Islet of Langerhans (tissue), 1 donor: ENCODE measurements at regions not wholly inside any gene's neighbourhood (a gene's known extent, or its start where the extent isn't known, plus 50 kb on each side); places are given as distances from the start of the nearest gene placed in this dataset.
"Not testable (repeated sequence)": the region's sequence is repeated elsewhere in the genome, so short reads cannot be mapped to it uniquely, and the experiment has no call there.

ENCODE experiments used
- FAIRE-seq: peaks from one replicate; lab custom pipeline; 2011; peaks lifted over from hg19 to GRCh38; lab: Jason Lieb, UNC

DNA sequence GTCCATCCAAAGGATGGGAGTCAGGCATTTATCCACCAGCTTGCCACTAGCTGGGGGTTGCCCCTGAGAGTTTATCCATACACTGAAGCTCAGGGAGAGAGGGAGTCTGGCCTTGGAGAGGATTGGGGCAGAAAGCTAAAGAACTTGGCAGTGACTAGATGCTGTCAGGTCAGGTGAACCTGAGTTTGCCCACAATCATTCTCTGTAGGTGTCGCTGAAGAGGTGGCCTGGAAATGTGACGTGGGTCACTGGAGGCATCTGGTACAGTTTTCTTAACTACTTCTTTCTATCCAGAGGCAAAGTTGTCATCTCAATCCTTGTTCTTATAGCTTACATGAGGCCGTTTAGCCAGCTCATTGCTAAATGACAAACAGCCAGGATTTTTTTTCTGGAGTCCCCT lies 298.0 kb upstream of the CTNNB1 start:
- no peak for FAIRE-seq

DNA sequence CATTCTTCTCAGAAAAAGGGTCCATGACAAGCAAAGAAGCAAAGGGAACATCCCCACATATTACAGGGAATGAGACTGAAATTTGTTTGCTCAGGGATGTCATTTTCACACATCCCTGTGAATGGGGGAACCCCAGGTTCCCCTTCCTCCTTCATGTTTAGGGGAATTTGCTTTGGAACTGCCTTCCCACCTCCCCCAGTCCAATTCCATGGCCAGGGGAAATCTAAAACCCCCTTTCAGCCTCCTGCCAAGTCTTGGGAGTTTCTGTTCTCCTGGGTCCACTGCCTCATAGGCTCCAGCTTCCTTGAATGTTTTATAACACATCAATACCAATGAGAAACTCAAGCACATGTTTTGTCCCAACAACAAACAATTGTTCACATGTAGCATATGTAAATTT lies 297.5 kb upstream of the CTNNB1 start:
- FAIRE-seq, result no peak

DNA sequence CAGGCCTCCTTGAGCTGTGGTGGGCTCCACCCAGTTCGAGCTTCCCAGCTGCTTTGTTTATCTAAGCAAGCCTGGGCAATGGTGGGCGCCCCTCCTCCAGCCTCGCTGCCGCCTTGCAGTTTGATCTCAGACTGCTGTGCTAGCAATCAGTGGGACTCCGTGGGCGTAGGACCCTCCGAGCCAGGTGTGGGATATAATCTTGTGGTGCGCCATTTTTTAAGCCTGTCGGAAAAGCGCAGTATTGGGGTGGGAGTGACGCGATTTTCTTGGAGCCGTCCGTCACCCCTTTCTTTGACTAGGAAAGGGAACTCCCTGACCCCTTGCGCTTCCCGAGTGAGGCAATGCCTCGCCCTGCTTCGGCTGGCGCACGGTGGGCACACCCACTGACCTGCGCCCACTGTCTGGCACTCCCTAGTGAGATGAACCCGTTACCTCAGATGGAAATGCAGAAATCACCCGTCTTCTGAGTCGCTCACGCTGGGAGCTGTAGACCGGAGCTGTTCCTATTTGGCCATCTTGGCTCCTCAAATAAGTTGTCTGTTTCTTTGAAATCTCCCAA lies 291.3 kb upstream of the CTNNB1 start:
- not testable (repeated sequence) for FAIRE-seq

DNA sequence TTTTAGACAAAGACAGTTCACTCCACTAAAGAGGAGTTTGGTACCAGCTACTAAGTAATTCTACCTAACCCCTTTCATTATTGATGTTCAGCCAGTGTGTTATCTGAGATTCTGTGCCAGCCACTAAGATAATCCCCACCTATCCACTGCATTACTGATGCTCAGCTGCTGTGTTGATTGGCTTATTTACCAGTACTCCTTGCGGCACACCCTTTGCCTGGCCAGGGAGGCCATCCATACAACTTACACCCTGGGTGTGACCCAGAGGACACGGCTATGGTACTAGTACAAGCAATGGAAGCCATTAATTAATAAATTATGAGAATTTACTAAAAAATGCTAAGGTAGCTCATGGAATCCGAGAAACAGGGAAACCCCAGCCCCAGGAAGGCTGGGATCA lies 290.7 kb upstream of the CTNNB1 start:
- FAIRE-seq, result no peak

DNA sequence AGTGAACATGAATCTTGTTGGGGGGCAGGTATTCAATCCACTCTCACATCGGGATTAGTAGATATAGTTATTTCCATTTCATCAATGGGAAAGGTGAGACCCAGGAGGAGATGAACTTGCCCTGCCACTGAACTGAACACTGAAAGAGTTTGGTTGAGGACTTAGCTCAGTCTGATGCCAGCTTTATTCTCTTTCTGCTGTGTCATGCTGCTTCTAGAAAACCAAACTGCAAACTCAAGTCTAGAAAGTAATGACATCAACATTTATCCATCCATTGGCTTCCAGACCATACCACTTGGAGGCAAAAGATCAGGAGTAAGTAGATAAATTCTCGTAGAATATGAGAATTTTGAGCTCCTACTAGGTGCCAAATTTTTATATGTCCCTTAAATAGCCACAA lies 288.0 kb upstream of the CTNNB1 start:
- no peak for FAIRE-seq

DNA sequence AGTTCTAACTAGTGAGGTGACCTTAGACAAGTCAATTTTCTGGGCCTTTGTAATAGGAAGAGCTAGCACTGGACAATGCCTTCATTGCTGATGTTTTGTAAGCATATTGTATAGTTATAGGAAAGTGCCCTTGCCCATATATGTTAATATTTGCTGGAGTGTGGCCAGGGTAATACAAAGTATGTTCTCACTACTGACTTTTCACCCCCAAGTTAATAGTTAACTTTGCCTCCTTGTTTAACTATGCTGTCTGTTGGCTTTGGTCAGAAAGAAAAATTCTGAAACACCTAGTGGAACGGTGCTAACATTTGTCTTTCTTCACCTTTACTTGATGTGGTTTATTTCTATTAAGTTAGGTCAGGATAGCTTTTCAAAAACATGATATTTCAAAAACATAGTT lies 287.4 kb upstream of the CTNNB1 start:
- FAIRE-seq, result no peak

DNA sequence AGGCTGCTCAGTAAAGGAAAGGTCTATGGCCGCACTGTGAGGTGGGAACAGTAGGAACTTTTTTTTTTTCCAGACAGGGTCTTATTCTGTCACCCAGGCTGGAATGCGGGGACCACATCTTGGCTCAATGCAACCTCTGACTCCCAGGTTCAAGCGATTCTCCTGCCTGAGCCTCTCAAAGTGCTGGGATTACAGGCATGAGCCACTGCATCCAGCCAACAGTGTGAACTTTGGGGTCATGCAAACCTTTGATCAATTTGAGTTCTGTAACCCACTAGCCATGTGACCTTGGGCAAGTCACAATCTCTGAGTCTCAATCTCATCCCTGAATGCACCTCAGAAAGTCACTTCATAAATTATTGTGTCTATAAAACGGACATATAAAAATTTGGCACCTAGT lies 286.8 kb upstream of the CTNNB1 start:
- no peak for FAIRE-seq

DNA sequence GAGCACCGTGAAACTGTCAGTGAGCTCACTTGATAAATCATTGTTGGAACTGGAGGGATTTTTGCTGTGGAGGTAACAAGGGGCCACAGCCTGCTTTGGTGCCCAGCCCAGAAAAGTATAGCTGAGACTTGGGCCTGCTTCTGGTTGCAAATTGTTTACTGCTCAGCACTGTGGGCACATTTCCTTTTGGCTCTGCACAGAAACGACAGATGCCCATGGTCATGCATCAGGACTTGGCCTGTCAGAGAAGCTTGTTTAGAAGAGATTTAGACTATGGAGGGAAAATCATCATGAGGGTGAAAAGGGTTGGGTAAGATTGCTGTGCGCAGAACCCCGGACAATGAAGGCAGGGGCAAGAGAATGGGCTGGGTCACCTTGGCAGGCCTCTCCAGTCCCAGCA lies 286.1 kb upstream of the CTNNB1 start:
- FAIRE-seq, result no peak

DNA sequence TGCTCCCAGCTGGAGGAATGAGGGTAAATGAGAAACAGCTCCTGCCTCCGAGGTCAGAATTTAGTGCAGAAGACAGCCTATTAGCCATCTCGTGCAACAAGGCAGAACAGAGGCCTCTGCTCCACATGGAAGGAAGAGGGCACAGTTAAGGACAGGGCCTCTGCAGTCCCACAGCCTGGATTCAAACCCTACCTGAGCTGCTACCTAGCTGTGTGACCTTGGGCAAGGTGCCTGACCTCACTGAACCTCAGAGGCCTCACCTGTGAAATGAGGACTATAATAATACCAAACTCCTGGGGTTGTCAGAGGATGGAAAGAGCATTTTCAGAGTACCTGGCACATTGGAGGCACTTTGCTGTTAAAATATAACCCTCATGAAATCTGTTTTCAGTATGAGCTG lies 285.7 kb upstream of the CTNNB1 start:
- no peak for FAIRE-seq

DNA sequence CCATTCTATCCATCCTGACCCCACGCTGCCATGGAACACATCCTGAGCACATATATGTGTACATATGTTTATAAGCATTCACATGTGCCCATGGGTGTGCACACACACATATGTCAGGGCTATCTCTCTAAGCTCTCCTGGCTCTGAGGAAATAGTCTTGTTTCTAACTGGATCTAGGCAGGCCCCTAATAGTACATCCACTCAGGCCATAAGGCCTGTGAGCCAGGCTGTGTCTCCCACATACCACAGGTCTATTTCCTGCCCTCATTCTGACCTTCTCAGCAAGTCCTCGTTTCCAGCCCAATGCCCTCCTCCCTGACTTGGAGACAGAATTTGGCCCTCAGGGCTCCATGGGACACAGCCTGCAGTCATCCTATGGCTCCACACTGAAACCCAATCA lies 284.8 kb upstream of the CTNNB1 start:
- no peak for FAIRE-seq

DNA sequence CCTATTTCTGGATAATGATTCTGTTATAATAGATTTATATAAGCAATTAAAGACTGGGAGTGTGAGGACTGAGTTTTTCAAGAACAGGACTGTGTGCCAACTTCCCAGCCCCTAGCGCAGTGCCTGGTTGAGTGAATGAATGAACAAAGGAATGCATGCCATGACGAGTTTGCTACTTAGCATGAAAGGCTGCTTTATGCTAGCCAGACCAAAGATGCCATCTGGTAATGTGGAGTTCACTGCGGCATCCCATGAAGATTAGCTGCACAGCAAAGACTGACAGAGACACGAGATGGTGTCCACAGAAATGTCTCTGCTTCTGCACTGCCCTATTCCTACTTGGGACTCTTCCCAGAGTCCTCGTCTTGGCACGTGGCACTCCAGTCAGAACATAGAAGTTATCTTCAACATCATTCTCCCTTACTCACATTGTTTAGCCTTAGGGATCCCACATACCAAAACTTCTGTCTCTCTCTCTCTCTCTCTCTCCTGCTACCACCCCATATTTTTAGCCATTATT lies 283.9 kb upstream of the CTNNB1 start:
- FAIRE-seq, result no peak

DNA sequence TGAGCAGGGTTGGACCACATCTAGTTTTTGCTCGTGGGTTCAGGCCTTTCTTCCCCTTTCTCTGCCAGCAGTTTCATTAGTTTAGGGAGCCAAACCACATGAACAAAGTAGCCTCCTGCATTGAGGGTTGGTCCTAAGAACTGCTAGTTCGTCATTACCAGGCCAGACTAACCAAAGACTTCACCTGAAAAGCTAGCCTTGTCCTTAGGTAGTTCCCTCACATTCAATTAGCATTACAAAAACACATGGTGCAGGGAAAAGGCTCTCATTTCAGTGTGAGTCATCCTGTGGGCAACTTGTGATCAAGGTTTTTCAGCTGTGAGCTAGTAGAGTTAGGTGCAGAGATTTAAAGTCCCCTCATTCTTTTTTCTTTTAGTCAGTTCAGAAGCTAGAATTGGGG lies 279.3 kb upstream of the CTNNB1 start:
- no peak for FAIRE-seq

DNA sequence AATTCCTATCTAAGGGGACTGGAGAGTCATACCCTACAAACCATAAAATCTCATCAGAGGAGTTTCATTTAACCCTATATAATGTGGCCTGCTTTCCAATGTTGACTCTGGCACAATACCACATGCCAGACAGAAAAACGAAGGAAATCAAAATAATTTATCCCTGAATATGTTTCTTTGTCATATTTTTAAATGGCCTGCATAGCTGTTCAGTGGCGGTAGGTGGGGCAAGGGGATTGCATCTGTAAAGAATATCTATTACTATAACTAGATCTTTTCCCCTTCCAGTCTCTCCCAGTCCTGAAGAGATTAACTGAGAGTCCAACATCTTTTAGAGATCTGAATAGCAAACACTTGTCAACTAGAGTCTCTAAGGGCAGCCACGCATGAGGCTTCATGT lies 278.1 kb upstream of the CTNNB1 start:
- no peak for FAIRE-seq

DNA sequence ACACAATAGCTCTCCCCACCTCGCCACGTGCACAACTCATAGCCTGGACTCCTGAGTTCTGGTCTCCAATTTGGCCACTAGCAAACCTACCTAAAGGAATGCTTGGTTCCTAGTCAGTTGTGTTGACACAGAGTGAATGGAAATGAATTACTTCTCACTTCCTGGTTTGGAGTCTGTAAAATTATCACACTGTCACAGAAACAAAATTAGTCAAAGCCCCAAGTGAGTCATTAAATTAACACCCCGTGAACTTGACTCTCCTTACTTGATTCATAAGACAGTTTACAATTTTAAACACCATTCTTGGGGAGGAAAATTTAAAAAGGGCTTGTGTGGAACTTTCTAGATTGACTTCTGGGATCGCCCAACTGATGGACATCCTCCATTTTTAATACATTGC lies 276.2 kb upstream of the CTNNB1 start:
- FAIRE-seq, result no peak

DNA sequence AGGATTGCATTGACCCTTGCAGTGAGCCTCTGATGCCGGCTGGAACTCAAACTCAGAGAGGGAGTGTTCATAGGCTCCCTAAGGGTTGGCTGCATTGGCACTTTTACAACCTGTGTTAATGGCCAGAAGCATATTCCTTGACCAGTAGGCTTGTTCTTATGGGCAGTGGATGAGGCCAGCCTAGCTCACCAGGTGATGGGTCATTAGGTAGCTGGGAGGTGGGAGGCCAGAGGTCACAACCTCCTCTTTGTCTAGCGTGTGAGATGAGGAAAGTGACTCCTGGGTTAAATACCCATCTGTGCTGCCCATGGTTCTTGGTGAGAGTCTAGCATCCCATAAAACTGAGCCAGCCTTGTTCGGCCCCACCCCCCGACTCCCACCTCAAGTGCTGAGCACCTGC lies 275.7 kb upstream of the CTNNB1 start:
- FAIRE-seq, result no peak

DNA sequence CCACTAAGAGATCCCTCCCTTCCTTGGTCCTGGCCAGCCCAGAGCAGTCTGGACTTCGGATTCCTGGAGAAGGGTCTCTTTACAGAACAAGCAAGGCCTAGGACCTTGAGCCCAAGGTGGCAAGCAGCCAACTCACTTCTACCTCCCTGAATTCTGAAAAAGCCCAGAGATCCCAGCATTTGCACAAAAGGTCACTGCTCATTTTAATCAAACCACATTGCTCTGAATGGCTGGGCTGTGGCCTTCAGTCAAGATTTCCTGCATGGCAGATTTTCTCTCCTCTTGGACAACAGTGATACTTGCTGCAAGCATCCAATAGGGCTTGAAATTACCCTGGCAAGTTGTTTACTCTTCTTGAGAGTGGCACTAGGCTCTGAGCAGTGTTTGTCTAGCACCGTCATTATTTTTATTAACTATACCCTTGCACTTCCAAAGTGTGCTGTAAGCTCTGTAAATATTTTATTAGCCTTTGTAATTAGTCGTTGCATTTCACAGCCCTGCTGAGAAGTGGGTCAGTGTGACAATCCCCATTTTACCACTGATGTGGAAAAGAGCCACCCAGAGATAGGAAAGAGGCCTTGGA lies 274.7 kb upstream of the CTNNB1 start:
- FAIRE-seq, result peak; percentile 61

DNA sequence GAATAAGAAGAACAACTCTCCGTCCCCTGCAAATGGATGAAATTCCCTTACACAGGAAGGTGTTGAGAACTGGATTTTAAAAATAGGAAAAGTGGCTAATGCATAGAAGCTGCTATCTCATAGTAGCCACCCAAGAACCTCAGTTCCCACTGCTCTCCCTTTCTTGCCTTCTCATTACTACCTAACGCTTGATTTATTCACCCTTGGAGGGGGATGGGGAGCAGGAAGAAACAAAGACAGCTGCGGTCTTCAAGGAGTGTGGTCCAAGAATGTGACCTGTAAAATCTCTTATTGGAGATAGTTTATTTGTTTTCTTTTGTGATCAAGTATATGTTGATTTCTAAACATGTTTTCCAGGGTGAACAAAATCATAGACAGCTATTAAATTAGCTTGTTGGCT lies 274.1 kb upstream of the CTNNB1 start:
- no peak for FAIRE-seq

DNA sequence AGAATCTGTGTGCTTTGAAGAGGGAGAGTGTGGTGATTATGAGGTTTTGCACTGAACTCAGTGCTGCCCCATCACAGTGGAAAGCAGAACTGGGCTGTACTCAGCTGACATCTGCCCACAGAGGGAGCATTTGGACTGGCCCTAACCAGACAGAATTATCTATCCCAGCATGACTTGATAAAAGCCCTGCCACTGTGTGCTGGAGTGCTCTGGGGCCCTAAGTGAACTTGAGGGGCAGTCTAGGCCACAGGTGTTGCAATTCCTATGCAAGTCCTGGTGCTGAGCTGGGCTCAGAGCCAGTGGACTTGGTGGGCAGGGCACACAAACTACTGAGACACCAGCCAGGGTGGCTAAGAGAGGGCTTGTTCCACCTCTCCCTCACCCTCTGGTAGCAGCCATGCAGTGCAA lies 269.2 kb upstream of the CTNNB1 start:
- FAIRE-seq, result no peak

DNA sequence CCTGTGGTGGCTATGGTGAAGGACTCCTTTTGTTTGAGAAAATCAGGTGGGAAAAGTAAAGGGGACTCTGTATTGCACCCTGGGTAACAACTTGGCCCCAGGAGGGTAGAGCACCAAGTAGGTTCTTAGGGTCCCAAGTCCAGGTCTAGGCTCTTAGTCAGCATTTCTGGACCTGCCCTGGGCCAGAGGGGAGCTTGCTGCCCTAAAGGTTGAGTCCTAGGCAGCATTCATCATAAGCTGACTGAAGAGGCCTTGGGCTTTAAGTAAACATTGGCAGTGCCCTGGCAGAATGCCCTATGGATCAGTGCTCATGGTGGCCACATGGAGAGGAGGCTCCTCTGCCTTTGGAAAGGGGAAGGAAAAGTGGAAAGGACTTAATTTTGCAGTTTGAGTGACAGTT lies 268.5 kb upstream of the CTNNB1 start:
- FAIRE-seq, result no peak

DNA sequence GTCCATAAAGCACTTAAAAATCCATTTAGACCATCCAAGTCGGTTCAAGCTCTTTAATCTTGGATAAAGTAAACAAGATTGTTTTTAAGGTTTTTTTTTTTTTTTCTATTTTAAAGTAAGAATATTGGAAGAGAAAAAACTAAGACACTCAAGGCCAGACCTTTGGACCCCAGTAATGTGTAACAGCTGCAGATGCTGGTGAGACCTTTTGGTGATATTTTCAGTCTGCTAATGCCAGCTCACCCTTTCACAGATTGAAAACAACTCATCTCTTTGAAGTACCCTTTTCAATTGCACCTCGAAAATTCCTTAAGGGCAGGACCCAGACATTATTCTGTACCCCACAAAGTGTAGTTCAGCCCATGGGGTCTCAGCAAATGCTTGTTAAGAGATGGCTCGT lies 260.7 kb upstream of the CTNNB1 start:
- no peak for FAIRE-seq

DNA sequence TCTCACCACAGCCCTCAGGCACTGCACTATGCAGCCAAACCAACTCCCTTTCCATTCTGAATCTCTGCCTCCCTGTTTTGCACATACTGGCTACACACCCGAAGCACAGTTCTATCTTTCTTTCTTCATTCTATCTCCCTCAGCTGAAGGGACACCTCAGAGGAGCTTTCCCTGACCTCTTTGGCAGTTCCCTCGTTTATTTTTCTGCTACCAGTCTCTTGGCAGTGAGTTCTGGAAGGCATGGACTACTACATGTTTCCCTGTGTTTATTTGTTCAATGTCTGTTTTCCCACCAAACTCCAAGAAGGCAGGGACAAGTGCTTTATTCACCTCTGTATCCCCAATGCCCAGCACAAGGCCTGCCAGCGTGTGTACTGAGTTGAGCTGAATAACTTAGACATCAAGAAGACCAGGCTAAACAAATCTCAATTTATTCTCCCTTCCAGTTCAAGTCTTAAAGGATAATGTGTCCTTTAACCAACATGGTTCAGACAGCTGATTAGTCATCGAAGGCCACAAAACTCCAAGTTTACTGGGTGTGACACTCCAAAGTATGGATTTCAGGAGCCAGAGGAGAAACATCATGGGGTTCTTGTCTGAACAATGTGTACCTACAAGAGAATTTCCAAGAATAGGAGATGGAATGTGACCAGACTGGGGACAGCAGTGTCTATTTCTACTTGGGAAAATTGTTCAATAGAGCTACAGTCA lies 260.1 kb upstream of the CTNNB1 start:
- no peak for FAIRE-seq

DNA sequence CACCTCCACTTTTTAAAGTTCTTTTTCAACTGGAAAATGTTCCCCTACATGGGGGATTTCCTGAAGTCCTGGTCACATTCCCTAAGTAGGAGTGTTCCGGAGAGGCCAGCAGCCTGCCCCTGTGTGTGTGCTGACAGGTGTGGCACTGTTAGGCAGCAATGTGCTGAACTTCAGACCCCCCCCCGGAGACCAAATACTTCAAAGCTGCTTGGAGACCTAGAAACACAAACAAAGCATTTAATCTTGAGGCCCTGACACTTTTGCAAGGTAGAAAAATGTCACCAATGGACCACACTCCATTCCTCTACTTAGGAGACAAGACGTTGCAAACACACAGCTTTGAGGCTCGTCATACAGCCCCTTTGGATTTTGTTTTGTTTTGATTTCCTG lies 259.6 kb upstream of the CTNNB1 start:
- no peak for FAIRE-seq

DNA sequence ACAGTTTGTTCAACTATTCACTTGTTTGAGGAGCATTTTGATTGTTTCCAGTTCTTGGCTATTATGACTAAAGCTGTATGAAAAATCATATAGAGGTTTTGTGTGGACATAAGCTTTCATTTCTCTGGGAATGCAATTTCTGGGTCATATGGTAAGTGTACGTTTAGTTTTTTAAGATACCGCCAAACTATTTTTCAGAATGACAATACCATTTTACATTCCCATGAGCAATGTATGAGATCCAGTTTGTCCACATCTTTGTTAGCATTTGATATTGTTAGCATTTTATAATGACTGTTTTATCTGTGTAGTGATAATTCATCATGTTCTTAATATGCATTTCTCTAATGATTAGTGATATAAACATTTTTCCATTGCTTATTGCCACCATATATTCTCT lies 258.7 kb upstream of the CTNNB1 start:
- no peak for FAIRE-seq

DNA sequence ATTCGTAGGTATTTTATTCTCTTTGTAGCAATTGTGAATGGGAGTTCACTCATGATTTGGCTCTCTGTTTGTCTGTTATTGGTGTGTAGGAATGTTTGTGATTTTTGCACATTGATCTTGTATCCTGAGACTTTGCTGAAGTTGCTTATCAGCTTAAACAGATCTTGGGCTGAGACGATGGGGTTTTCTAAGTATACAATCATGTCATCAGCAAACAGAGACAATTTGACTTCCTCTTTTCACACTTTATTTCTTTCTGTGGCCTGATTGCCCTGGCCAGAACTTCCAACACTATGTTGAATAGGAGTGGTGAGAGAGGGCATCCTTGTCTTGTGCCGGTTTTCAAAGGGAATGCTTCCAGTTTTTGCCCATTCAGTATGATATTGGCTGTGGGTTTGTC lies 252.3 kb upstream of the CTNNB1 start:
- FAIRE-seq, result not testable (repeated sequence)
